Duodenal mucosa (tissue), 2 donors: ENCODE measurements at regions not wholly inside any gene's neighbourhood (a gene's known extent, or its start where the extent isn't known, plus 50 kb on each side); places are given as distances from the start of the nearest gene placed in this dataset.
"Not testable (repeated sequence)": the region's sequence is repeated elsewhere in the genome, so short reads cannot be mapped to it uniquely, and the experiment has no call there.

Experiments used
- H3K27ac ChIP-seq: one replicate; pipeline ENCODE4 v1.7.0; 2013; ENCODE audit warnings: low read depth, low read length
- H3K27me3 ChIP-seq, 2 donors: one replicate each; pipeline ENCODE4 v1.7.0; 2013; ENCODE audit warnings: low read length in 2 of 2, control low read depth in 1 of 2; ENCODE audit not compliant: insufficient read depth in 2 of 2, control insufficient read depth in 1 of 2
- H3K36me3 ChIP-seq, 2 donors: one replicate each; pipeline ENCODE4 v1.7.0; 2013; ENCODE audit warnings: low read length in 2 of 2, control low read depth in 1 of 2; ENCODE audit not compliant: insufficient read depth in 2 of 2, control insufficient read depth in 1 of 2
- H3K4me1 ChIP-seq, 2 donors: one replicate each; pipeline ENCODE4 v1.7.0; 2013; ENCODE audit warnings: low read length in 2 of 2, control low read depth in 1 of 2; ENCODE audit not compliant: insufficient read depth in 2 of 2, control insufficient read depth in 1 of 2
- H3K4me3 ChIP-seq, 2 donors: one replicate each; pipeline ENCODE4 v1.7.0; 2013; ENCODE audit warnings: low read length in 2 of 2, low read depth in 1 of 2
- H3K9ac ChIP-seq, 2 donors: one replicate each; pipeline ENCODE4 v1.7.0; 2013; ENCODE audit warnings: low read length in 2 of 2, low read depth in 1 of 2
- H3K9me3 ChIP-seq, 2 donors: one replicate each; pipeline ENCODE4 v1.7.0; 2013; ENCODE audit warnings: low read length in 2 of 2, control low read depth in 1 of 2; ENCODE audit not compliant: control insufficient read depth in 1 of 2

- no peaks in the 10 kb centered on the region for H3K36me3 ChIP-seq
- no peak overlapping the region for H3K4me3 ChIP-seq
- H3K27me3 ChIP-seq, result no peaks in the 10 kb centered on the region
- H3K27ac ChIP-seq, result no peak overlapping the region
- H3K9me3 ChIP-seq, result no peaks in the 10 kb centered on the region
- H3K9ac ChIP-seq, result no peak overlapping the region
- peaks cover 45 to 54% of the 10 kb centered on the region in 2 donors for H3K4me1 ChIP-seq
Observed at GRCh38 chr2:60212181-60212945, 341.1 kb downstream of the BCL11A start.

DNA sequence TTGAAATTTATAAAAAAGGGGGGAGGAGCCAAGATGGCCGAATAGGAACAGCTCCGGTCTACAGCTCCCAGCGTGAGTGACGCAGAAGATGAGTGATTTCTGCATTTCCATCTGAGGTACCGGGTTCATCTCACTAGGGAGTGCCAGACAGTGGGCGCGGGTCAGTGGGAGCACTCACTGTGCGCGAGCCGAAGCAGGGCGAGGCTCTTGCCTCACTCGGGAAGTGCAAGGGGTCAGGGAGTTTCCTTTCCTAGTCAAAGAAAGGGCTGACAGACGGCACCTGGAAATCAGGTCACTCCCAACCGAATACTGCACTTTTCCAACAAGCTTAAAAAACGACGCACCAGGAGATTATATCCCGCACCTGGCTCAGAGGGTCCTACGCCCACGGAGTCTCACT lies 364.4 kb downstream of the BCL11A start:
- H3K27me3 ChIP-seq, H3K27ac ChIP-seq, H3K36me3 ChIP-seq, H3K9ac ChIP-seq, H3K9me3 ChIP-seq, H3K4me3 ChIP-seq, H3K4me1 ChIP-seq: not testable (repeated sequence)

GRCh38 chr2:60175290-60175689 lies 378.2 kb downstream of the BCL11A start:
- no peak overlapping the region for H3K9ac ChIP-seq
- no peak overlapping the region for H3K27ac ChIP-seq
- no peaks in the 10 kb centered on the region for H3K4me1 ChIP-seq
- H3K9me3 ChIP-seq, result no peaks in the 10 kb centered on the region
- no peaks in the 10 kb centered on the region for H3K27me3 ChIP-seq
- no peak overlapping the region for H3K4me3 ChIP-seq
- H3K36me3 ChIP-seq, result no peaks in the 10 kb centered on the region

DNA sequence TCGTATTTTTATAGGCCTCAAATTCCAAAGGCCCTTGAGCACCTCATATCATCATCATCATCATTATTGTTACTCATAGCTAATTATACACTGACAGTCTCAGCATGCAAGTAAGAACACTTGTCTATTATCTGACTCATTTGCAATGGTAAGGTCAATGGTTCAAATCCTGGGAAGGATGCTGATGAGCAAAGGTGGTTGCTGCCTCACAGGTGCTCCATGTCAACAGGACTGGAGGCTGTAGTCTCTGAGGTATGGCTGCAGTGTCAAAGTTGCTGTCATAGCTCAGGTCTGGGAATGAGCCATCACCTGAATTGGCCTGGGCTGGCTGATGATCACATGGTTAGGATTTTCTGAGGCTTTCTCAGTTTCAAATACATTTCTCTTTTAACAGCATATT lies 379.3 kb downstream of the BCL11A start:
- no peaks in the 10 kb centered on the region for H3K9me3 ChIP-seq
- no peak overlapping the region for H3K9ac ChIP-seq
- no peak overlapping the region for H3K27ac ChIP-seq
- no peak overlapping the region for H3K4me3 ChIP-seq
- H3K36me3 ChIP-seq, result no peaks in the 10 kb centered on the region
- H3K4me1 ChIP-seq, result no peaks in the 10 kb centered on the region
- no peaks in the 10 kb centered on the region for H3K27me3 ChIP-seq

GRCh38 chr2:60172801-60173200 lies 380.7 kb downstream of the BCL11A start:
- H3K4me1 ChIP-seq, result no peaks in the 10 kb centered on the region
- H3K9ac ChIP-seq, result no peak overlapping the region
- H3K4me3 ChIP-seq, result no peak overlapping the region
- no peaks in the 10 kb centered on the region for H3K9me3 ChIP-seq
- H3K27me3 ChIP-seq, result no peaks in the 10 kb centered on the region
- no peaks in the 10 kb centered on the region for H3K36me3 ChIP-seq
- no peak overlapping the region for H3K27ac ChIP-seq

- Histone ChIP-seq H3K4me3 (no peak overlapping the region), H3K27ac (no peak overlapping the region), H3K9me3 (no peaks in the 10 kb centered on the region), H3K9ac (no peak overlapping the region), H3K4me1 (no peaks in the 10 kb centered on the region), H3K27me3 (no peaks in the 10 kb centered on the region), H3K36me3 (no peaks in the 10 kb centered on the region)
Observed at GRCh38 chr2:60170272-60170671, 383.2 kb downstream of the BCL11A start.

- Histone ChIP-seq H3K4me3 (no peak overlapping the region), H3K27me3 (no peaks in the 10 kb centered on the region), H3K36me3 (no peaks in the 10 kb centered on the region), H3K4me1 (no peaks in the 10 kb centered on the region), H3K9me3 (no peaks in the 10 kb centered on the region), H3K27ac (no peak overlapping the region), H3K9ac (no peak overlapping the region)
Observed at GRCh38 chr2:60168247-60168646, 385.2 kb downstream of the BCL11A start.

DNA sequence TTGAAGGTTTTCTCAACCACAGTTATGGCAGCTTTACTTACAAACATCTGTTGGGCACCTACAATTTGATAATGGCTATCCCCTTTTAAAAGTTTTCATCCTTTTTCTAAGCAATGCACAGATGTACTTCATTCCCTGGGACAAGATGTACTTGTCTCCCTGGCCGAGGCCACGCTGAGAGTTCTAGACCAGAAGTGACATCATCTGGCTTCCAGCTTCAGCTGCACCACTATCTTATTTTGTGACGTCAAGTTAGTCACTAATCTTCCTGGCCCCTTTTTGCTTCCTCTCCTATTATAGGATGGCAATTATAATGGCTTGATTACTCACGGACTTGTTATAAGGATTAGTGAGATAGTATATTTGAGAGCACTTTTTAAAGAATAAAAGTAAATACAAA lies 386.4 kb downstream of the BCL11A start:
- no peaks in the 10 kb centered on the region for H3K27me3 ChIP-seq
- no peak overlapping the region for H3K4me3 ChIP-seq
- no peaks in the 10 kb centered on the region for H3K36me3 ChIP-seq
- H3K27ac ChIP-seq, result no peak overlapping the region
- no peaks in the 10 kb centered on the region for H3K9me3 ChIP-seq
- no peak overlapping the region for H3K9ac ChIP-seq
- H3K4me1 ChIP-seq, result no peaks in the 10 kb centered on the region

- H3K4me3 ChIP-seq, result no peak overlapping the region
- H3K27ac ChIP-seq, result no peak overlapping the region
- H3K9me3 ChIP-seq, result no peaks in the 10 kb centered on the region
- H3K4me1 ChIP-seq, result no peaks in the 10 kb centered on the region
- H3K9ac ChIP-seq, result no peak overlapping the region
- H3K27me3 ChIP-seq, result no peaks in the 10 kb centered on the region
- no peaks in the 10 kb centered on the region for H3K36me3 ChIP-seq
Observed at GRCh38 chr2:60163691-60164090, 389.8 kb downstream of the BCL11A start.

DNA sequence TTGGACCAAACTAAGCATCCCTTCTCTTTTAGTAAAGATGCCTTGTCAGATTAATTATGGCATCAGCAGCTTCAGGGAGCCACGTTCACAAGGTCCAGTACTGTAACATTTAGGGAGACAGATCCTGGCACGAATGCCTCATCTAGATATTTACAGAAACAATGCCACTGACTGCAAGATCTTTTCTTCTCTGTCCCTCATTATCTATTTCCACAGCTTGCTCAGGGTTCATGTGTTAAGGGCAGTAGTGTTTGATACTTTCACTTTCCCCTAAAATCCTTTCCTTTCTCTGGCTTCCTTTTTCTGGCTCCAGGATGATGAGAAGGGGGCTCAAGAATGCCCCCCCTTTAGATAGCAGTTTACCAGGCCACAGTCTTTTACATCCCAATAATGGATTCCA lies 393.9 kb downstream of the BCL11A start:
- Histone ChIP-seq H3K9me3 (no peaks in the 10 kb centered on the region), H3K36me3 (no peaks in the 10 kb centered on the region), H3K4me3 (no peak overlapping the region), H3K4me1 (no peaks in the 10 kb centered on the region), H3K27me3 (no peaks in the 10 kb centered on the region), H3K9ac (no peak overlapping the region), H3K27ac (no peak overlapping the region)

DNA sequence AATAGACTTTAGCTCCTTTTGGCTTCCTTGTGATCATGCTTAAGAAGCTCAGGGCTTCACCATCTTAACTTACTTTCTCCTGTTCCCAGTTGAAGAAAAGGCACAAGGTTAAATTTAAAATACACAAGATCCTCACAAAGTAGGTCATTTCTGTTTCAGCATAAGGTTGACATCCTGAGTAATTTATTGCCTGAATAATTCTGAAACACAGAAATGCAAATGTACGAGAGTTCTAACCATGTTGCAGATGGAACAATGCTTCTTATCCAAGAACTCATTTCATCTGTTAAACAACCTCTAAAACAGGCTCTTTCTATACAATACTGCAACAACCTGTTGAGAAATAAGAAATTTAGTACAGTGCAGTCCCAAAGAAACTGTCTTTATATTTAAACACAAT lies 395.2 kb downstream of the BCL11A start:
- no peaks in the 10 kb centered on the region for H3K27me3 ChIP-seq
- H3K9me3 ChIP-seq, result no peaks in the 10 kb centered on the region
- no peak overlapping the region for H3K9ac ChIP-seq
- H3K27ac ChIP-seq, result no peak overlapping the region
- no peak overlapping the region for H3K4me3 ChIP-seq
- H3K36me3 ChIP-seq, result no peaks in the 10 kb centered on the region
- H3K4me1 ChIP-seq, result no peaks in the 10 kb centered on the region
